Adipocyte (in vitro differentiated cells): ENCODE measurements at regions not wholly inside any gene's neighbourhood (a gene's known extent, or its start where the extent isn't known, plus 50 kb on each side); places are given as distances from the start of the nearest gene placed in this dataset.
A peak's percentile ranks its signal among the peaks of the same experiment; 100 is the strongest.

Source experiments
- DNase-seq: peaks from one replicate; pipeline ENCODE4 v3.0.0-alpha.2; 2015; ENCODE audit warnings: low read depth
- H3K27me3 ChIP-seq: replicated peaks from 2 replicates; pipeline ENCODE4 v1.7.0; 2013; ENCODE audit warnings: mild to moderate bottlenecking, low read length, moderate library complexity; ENCODE audit not compliant: control insufficient read depth, insufficient read depth
- H3K36me3 ChIP-seq: 2 replicates; pipeline ENCODE4 v1.7.0; 2013; ENCODE audit warnings: low read length, mild to moderate bottlenecking, moderate library complexity; ENCODE audit not compliant: control insufficient read depth, insufficient read depth, severe bottlenecking
- H3K4me1 ChIP-seq: 2 replicates; pipeline ENCODE4 v1.7.0; 2013; ENCODE audit warnings: mild to moderate bottlenecking, low read length, moderate library complexity; ENCODE audit not compliant: control insufficient read depth, insufficient read depth
- H3K4me3 ChIP-seq: 2 replicates; pipeline ENCODE4 v1.7.0; 2013; ENCODE audit warnings: mild to moderate bottlenecking, low read length, moderate library complexity
- H3K9ac ChIP-seq: 2 replicates; pipeline ENCODE4 v1.7.0; 2013; ENCODE audit warnings: mild to moderate bottlenecking, low read length, moderate library complexity
- H3K9me3 ChIP-seq: 2 replicates; pipeline ENCODE4 v1.7.0; 2013; ENCODE audit warnings: mild to moderate bottlenecking, low read length, moderate library complexity; ENCODE audit not compliant: control insufficient read depth

DNA sequence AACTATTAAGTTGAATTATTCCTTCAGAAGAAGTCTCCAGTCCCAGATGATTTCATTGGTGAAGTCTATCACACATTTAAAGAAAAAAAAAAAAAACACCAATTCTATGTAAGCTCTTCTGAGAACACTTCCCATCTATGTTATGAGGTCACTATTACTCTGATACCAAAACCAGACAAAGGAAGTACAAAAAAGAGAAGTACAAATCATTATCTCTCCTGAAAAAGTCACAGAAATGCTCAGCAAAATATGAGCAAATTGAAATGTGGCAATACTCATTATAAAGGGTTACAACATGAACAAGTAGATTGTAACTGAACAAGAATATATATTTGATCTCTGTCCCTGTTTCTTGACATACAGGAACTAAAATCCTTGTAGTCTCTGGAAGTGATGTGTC is 280.4 kb downstream of the TLE1 start:
- Histone ChIP-seq H3K9me3 (no peaks in the 10 kb centered on the region), H3K27me3 (no peaks in the 10 kb centered on the region), H3K4me3 (no peak overlapping the region), H3K36me3 (no peaks in the 10 kb centered on the region), H3K9ac (no peak overlapping the region), H3K4me1 (no peaks in the 10 kb centered on the region)
- no peak for DNase-seq

DNA sequence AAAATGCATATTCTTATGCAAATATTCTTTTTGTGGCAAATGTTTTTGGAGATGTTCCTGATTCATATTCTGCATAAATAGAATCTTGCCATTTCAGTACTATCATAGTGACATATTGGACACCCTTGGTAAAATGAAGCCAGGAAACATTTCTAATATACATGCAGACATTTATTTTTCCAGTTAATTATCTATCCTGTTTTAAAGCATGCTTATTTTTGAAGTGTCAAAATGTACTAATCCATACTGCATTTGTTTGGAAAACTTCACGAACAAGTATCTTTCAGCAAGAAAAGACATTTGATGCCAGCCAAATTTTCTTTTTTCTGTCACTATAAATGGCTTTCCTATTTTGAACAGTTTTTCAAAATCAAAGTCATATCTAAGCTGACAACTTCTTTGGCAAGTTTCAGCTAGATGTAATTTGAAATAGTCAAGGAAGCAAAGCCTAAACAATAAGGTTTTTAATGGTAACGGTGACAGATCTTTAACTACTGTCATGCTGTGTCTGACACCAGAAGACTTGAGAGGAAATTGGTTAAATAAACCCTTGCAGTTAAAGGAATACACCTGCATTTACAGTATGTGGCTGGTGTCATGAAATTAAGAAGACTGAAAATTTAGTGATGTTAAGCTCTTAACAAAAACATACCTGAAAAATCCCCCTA is 284.3 kb downstream of the TLE1 start:
- no peaks in the 10 kb centered on the region for H3K9me3 ChIP-seq
- H3K4me3 ChIP-seq = no peak overlapping the region
- H3K4me1 ChIP-seq = no peaks in the 10 kb centered on the region
- H3K9ac ChIP-seq = no peak overlapping the region
- peaks cover 2% of the 10 kb centered on the region for H3K27me3 ChIP-seq
- H3K36me3 ChIP-seq = no peaks in the 10 kb centered on the region
- DNase-seq = no peak

DNA sequence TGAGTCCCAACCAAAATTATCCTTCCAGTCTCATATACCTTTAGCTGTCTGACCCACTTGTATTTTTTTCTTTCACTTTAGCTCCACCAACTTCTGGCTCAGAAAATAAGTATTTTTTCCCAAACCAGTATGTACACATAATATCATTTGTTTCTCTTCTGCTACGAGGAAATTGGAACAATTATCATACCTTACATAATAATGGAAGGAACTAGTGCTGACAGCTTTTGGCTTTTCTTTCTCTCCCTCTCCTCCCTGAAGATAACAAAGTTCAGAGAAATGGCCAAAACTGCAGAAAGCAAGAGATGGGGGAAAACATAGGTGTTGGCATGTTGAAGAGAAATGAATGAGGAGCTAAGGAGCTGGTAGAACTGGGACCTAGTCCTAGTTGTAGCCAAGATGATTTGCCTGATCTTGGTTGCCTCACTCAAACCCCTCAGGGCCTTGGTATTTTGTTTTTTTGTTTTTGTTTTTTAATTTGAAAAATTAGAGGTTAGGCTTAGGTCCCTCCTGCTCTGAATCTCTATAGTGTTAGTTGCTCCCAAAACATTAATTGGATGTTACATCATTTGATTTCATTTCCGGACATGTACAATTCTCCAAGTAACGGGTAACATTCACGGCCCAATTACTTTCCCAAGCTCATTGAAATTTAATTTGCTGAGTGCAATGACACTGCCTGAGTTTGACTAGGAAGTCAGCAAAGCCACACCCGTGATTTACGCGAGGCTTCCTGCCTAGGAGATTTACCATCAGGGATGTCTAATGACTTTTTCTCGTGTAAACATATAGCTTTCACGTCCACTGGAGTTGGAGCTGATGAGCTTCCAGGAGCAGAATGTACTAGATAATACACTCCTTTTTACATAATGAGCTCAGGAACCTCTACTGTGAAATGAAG is 291.6 kb downstream of the TLE1 start:
- Histone ChIP-seq H3K36me3 (no peaks in the 10 kb centered on the region), H3K27me3 (peaks cover 7% of the 10 kb centered on the region), H3K4me1 (peaks cover 20% of the 10 kb centered on the region), H3K9ac (no peak overlapping the region), H3K9me3 (no peaks in the 10 kb centered on the region), H3K4me3 (no peak overlapping the region)
- DNase-seq = no peak

DNA sequence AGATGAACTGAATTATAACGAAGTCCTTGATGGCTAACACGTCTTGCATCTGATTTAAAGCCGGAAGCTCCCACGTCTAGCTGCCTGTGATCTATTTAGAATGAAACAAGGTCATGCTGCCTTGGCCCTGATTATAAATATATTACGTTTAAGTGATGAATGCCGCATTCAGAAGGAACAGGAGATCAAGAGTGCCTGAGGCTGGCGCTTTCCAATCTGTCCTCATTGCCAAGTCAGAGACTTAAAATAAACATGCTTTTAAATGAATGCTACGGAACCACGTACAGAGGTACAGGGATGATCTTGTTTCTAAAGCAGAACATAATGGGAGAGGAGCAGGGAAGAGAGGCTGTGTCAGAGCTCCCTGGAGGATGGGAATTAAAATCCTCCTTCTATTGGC is 292.8 kb downstream of the TLE1 start:
- Histone ChIP-seq H3K9me3 (no peaks in the 10 kb centered on the region), H3K4me1 (peaks cover 20% of the 10 kb centered on the region), H3K27me3 (peaks cover 7% of the 10 kb centered on the region), H3K4me3 (no peak overlapping the region), H3K36me3 (no peaks in the 10 kb centered on the region), H3K9ac (no peak overlapping the region)
- DNase-seq = no peak

DNA sequence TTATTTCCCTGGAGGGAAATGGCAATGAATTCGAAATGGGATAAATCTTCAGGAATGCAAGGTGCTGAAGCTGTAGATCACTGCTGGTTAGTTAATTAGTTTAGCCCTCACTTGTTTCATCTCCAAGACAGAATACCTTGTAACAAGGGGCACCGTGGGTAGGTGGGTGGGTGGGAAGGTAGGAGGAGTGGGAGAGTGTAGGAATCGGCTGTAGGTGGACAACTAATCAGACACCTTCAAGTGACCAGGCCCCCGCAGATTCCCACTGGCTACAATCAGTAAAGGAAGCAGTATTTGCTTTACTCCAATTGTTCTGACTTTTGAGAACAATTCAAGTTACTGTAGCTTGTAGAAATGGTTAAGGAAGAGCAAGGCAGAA is 293.7 kb downstream of the TLE1 start:
- H3K4me3 ChIP-seq = no peak overlapping the region
- DNase-seq = no peak
- no peak overlapping the region for H3K9ac ChIP-seq
- H3K27me3 ChIP-seq = peaks cover 7% of the 10 kb centered on the region
- H3K4me1 ChIP-seq = peaks cover 20% of the 10 kb centered on the region
- no peaks in the 10 kb centered on the region for H3K36me3 ChIP-seq
- no peaks in the 10 kb centered on the region for H3K9me3 ChIP-seq

DNA sequence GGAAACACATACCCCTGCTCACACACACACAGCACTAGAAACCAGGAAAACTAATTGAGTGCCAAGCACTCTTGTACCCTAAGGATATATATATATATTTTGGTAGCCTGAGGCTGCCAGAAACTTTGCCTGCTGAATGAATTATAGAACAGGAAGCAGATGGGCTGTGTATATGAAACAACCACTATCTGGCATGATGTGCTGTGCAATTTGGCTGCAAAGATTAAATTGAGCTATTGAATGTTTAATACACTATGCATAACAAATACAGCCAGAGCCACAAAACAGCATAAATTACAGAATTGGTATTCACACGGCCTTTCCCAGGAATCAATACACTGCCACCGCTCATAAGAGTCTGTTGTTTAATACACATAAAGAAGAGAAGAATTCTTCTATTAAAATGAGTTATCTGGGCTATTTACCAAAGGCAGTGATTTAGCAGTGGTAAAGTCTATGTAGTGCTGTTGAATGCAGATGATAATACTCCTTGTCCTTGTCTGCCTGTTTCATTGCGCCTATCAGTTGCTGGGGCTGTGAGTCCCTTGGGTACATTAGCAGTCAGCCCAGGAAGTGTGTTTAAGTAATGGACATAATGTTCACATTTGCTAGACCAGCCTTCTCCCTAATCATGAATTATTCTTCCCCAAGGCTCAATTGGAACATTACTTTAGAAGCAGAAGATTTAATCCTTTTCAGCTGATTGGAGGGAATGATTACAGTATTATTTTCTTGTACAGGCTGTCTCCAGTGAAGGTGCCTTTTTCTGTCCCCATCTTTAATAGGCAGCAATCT is 294.3 kb downstream of the TLE1 start:
- Histone ChIP-seq H3K9me3 (no peaks in the 10 kb centered on the region), H3K9ac (no peak overlapping the region), H3K27me3 (peaks cover 4% of the 10 kb centered on the region), H3K4me3 (peak overlapping the region; percentile 51), H3K36me3 (no peaks in the 10 kb centered on the region), H3K4me1 (peaks cover 22% of the 10 kb centered on the region)
- no peak for DNase-seq

DNA sequence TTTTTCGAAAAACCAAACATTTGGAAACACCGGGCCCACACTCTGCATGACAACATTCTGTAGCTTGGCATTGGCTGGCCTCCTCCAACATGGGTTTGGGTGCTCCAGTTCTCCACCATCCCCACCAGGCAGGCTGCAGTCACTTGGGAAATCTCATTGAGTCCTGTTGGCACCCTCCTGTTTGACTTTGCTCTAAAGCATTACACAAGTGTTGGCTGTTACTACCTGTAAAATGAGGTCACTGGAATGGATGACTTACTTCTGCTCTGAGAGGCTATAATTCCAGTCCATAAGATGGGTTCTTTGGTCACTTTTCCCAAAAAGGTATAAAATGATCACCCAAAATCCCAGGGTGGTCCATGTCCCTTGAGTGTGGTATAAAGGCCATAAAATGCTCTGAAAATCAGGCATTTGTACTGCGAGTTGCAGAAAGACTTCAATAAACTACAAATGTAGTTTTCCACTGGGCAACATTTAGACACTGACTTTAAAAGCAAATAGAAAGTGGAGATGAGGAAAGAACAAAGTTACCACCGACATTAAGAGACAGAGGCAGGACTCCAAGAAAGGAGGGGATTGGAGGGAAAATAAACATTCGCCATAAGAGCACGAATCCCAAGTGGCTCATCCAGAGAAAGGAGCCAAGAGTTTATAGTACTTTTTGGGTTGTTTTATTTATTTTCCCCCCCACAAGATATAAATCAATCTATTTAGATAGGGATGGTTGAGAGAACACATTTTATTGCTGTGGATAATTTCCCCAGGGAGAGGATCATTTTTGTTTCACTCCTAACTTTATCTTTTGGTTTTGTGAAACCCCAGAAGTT is 295.1 kb downstream of the TLE1 start:
- no peak for DNase-seq
- H3K9me3 ChIP-seq = no peaks in the 10 kb centered on the region
- no peak overlapping the region for H3K9ac ChIP-seq
- peak overlapping the region; percentile 51 for H3K4me3 ChIP-seq
- H3K4me1 ChIP-seq = peaks cover 31% of the 10 kb centered on the region
- no peaks in the 10 kb centered on the region for H3K36me3 ChIP-seq
- peaks cover 4% of the 10 kb centered on the region for H3K27me3 ChIP-seq

DNA sequence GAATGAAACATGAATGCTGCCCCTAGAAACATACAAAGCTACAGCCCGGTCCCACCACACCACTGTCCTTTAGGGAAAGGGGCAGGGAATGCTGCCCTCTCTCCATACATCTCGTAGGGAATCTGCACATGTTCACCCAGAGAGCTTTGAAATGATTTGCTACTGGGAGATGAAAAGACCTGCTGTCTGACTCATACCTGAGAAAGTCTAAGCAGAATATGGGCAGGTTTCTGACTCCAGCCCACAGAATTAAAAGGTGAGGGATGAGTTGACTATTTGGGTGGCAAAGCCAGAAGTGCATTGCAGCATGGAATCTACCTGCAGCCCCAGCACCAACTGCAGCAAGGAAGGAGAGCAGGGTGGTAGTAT is 297.9 kb downstream of the TLE1 start:
- Histone ChIP-seq H3K27me3 (peaks cover 1% of the 10 kb centered on the region), H3K9ac (no peak overlapping the region)
- no peak for DNase-seq

DNA sequence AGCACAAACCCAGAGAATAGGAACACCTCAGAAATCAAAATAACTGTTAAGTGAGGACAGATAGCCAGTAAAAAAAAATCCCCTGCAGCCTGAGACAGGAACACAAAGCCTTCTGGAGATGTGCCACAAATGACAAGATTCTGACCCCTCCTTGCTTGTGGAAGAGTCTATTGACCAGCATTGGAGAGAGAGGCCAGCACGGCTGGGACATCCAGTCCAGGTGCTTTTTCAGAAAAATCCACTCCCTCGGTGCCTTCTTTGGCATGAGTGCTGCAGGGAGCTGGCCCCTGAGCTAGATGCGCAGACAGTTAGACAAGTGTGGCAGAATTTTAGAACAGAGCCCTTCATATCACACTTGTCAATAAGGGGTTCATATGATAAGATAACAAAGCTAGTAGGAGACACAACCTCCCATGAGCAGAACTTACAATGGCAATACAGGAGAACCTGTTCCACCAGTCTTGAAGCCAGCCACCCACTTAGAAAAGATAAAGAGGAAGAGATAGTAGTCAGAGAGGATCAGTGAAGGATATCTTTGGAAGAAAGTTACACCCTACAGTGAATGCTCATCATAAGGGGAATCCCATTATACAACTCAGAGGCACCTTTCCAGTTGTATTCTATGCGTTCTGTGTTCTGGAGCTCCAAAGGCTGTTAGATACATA is 298.4 kb downstream of the TLE1 start:
- no peaks in the 10 kb centered on the region for H3K27me3 ChIP-seq
- no peaks in the 10 kb centered on the region for H3K9me3 ChIP-seq
- no peak for DNase-seq
- H3K9ac ChIP-seq = no peak overlapping the region
- no peak overlapping the region for H3K4me3 ChIP-seq
- H3K36me3 ChIP-seq = no peaks in the 10 kb centered on the region
- H3K4me1 ChIP-seq = peaks cover 43% of the 10 kb centered on the region

More for the DNA sequence above, 297.9 kb downstream of the TLE1 start:
- H3K4me3 ChIP-seq = no peak overlapping the region
- H3K36me3 ChIP-seq = no peaks in the 10 kb centered on the region
- H3K4me1 ChIP-seq = peaks cover 43% of the 10 kb centered on the region
- H3K9me3 ChIP-seq = no peaks in the 10 kb centered on the region

DNA sequence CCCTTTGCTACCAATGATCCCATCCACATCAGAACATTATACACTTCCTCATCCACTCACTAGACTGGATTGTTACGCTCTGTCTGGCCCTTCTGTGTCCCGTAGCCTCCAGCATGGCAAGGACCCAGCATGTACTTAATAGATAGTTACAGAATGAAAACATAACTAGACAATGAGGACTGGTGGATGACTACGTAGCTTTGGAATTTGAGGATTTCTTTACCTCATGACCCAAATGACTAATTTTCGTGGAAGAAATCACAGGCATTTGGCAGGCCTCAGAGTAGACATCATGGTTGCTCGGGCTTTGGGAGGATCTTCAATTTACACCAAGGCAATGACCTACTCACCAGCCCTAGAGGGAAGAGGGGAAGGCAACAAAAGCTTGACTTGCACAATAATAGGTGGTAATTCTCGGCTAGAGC is 299.8 kb downstream of the TLE1 start:
- H3K4me1 ChIP-seq = peaks cover 31% of the 10 kb centered on the region
- no peaks in the 10 kb centered on the region for H3K9me3 ChIP-seq
- H3K27me3 ChIP-seq = no peaks in the 10 kb centered on the region
- H3K36me3 ChIP-seq = no peaks in the 10 kb centered on the region
- peak; percentile 87 for DNase-seq
- no peak overlapping the region for H3K9ac ChIP-seq
- no peak overlapping the region for H3K4me3 ChIP-seq
